Left cardiac atrium (tissue), 4 donors: ENCODE measurements at regions not wholly inside any gene's neighbourhood (a gene's known extent, or its start where the extent isn't known, plus 50 kb on each side); places are given as distances from the start of the nearest gene placed in this dataset.

Experiments used
- ATAC-seq, 2 donors: fragments of 200-7000 bp; cut with Tn5 transposase; one replicate each; pipeline ENCODE4 v1.9.1; 2020; ENCODE audit warnings: mild to moderate bottlenecking in 2 of 2, moderate library complexity in 2 of 2
- DNase-seq: peaks from one replicate; pipeline ENCODE4 v3.0.0-alpha.2; 2020
- intact Hi-C, 2 donors: fragments of 100-400 bp; cut with DNase I; formaldehyde crosslinking; loops; one replicate each; pipeline versions ENCODE4 v1.14.1 to v1.15.1; 2022 to 2023
- donor health status: DM: no; HTN: yes; CAD: no.
- donor health status: DM: no; HTN: yes; CAD: no; lungs with severe emphysema.
- donor health status: DM: yes; HTN: yes; CAD: no.
- donor health status: Dilated cardiomyopathy.

DNA sequence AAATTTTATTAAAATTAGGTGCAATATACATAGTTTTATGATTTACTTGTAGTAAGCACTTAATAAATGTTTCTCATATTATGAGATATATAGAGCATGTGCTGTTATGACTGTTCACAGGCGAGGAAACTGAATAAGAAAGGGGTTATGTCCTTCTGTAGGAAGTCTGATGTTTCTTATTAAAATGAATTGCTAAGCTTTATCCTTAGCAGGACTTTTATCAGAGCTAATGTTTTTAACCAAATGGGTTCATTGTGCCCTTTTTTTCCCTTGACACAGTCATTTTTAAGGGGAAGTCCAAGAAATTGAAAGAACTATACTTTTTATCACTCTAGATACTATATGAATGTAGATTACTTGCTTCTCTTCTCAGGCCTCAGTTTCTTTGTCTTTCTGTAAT is 285.2 kb downstream of the PTPRC start:
- ATAC-seq (no peak), DNase-seq (no peak)
- intact Hi-C loops: no loop called here

- no peak for DNase-seq
- no peak for ATAC-seq
- intact Hi-C loops: no loop called here
Measured at GRCh38 chr1:198925567-198925966, 286.7 kb downstream of the PTPRC start.

DNA sequence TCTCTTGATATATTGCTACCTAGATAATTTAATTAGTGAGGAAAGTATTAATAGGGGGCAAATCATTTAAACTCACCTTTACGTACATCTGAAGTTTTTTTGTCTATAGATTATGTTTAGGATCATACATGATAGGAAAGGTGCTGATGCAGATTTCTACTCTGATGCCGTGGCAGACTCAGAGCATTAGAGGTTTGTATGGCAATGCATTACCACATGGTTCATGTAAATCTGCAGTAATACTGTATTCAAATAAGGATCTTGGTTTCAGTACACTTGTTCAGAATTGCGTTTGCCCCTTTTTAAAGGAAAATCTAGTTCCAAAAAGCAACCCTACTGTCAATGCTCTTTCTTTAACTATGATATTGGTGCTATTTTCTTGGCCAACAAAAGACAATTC is 288.3 kb downstream of the PTPRC start:
- ATAC-seq: no peak
- DNase-seq: no peak
- intact Hi-C loops: no loop called here

DNA sequence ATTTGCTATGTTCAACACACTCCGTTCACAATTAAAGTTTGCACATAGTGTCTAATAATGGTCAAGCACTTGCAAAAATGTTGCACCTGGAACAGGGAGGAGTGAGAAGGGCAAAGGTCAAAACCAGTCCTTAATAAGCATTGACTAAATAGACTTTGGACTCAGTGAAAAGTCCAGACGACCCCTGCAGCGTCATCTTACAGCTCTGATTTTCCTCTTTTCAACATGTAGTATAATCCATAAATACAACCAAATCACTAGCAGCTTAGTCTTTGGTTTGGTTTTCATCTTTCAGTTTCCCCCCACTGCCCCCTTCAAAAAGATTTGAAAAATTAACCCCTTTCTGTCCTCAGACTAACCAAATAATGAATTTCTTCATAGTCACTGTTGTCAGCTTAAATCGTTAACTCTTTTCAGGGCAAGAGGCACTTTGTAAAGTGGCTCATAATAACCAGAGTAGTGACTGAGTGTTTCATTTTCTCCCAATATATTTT is 290.3 kb downstream of the PTPRC start:
- DNase-seq: no peak
- intact Hi-C loops: no loop called here
- ATAC-seq: no peak

DNA sequence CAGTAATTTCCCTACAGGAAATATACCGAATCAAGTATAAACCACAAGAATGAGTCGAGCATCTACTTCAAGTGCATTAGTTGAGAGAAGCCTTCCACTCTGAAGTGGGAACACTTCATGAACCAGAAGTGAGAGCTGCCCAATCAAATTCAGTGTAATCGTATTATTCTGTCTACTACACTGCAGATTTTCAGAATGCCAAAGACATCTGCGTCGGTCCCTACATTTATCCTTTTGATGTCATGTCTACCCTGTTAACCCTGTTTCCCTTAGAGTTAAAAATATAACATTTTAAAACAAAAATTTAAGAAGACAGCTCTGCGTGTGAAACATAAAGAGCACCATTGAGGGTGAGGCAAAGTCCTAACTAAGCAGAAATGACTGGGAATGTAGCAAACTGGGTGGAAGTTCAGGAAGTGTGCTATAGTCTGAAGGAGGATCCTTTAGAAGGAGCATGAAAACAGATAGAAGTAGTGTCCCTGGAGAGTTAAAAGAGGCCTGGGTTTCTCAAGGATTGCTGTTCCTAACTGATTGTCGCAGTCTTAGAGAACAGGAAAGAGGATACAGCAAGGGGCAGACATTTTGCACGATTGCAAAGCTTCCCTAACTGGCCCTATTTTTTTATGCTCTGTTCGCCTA is 291.2 kb downstream of the PTPRC start:
- DNase-seq (no peak), ATAC-seq (peak; percentile 53 to 69)
- intact Hi-C loops: no loop called here

- intact Hi-C loops: no loop called here
- ATAC-seq (no peak), DNase-seq (no peak)
Measured at GRCh38 chr1:198932351-198932991, 293.6 kb downstream of the PTPRC start.

GRCh38 chr1:198933515-198934222 is 294.8 kb downstream of the PTPRC start:
- DNase-seq (no peak), ATAC-seq (no peak)
- intact Hi-C loops: no loop called here

- no peak for DNase-seq
- no peak for ATAC-seq
- intact Hi-C loops: no loop called here
Measured at GRCh38 chr1:198934426-198934825, 295.6 kb downstream of the PTPRC start.

DNA sequence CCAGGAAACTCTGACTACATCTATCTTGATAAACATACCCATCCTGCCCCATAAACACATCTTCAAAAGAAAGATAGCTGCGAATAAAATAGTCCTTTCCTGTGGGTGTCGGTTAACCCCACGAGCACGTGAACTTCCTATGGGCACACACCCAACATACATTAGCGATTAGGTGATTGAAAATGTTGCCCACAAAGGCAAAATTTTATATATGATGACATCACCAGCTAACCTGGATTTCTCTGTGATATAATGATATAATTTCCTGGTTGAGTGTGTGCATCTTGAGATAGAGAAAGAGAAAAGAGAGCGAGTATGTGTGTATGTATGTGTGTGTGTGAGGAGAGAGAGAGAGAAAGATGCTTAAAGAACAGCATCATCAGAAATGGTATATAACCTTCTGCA is 296.1 kb downstream of the PTPRC start:
- no peak for ATAC-seq
- intact Hi-C loops: no loop called here

DNA sequence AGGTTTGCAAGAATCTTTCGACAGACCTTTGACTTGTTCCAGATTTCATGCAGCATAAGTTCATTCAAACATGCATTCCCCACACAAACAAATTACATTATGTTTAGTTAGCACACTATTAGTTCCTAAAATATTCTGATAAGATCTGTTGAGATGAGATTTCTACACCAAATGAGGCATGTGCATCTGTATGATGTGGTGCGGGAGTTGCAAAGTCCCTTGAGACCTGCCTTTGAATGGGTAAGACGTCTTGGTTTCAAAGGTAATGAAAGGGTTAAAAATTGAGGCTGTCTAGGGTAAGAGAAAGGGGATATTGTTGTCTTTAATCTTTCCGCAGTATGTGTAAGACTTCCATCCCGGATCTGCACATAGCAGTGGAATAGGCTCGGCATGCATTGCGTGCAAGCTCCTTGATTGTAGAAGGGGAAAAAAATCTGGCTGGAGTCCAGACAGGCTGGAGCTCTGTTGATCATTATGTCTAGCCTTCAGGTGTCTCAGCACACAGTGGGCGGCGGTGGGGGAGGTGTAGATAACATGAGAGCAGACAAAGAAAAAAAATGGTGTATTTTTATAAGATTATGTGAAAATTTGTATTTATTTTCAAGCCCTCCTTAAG is 296.6 kb downstream of the PTPRC start:
- ATAC-seq (peak; percentile 24 to 67), DNase-seq (peak; percentile 71)
- intact Hi-C loops: no loop called here

More for the DNA sequence above, 296.1 kb downstream of the PTPRC start:
- DNase-seq: no peak

DNA sequence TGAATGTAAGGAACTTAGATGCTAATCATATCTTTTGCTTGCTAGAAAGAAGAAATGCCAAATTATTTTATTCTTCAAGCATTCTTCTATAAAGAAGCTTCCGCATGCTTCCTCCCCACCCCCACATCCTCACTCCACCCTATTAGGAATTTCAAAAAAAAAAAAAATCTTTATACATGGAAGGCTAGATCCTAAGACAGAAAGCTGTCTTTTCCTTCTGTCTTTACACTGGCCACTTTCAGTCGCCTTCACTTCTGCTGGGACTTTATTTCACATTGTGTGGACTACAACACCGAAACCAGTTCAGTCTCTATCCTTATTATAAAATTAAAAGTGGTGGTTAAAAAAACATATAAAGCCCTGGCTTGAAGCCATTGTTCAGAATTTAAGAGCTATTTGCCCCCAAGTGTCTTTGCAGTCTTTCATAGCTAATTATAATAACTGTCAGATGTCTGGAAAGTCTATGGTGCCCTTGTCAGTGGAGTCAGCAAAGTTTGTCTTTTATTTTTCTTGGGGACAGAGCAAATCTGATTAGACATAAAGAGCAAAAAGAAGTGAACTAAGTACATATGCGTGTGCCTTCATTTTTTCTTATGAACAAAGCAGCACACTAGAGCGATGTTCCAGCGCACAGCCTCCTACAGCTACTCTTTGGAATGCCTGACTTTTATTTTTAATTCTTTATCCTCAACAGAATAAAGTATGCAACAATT is 297.7 kb downstream of the PTPRC start:
- intact Hi-C loops: no loop called here
- peak; percentile 53 to 71 for ATAC-seq
- no peak for DNase-seq

DNA sequence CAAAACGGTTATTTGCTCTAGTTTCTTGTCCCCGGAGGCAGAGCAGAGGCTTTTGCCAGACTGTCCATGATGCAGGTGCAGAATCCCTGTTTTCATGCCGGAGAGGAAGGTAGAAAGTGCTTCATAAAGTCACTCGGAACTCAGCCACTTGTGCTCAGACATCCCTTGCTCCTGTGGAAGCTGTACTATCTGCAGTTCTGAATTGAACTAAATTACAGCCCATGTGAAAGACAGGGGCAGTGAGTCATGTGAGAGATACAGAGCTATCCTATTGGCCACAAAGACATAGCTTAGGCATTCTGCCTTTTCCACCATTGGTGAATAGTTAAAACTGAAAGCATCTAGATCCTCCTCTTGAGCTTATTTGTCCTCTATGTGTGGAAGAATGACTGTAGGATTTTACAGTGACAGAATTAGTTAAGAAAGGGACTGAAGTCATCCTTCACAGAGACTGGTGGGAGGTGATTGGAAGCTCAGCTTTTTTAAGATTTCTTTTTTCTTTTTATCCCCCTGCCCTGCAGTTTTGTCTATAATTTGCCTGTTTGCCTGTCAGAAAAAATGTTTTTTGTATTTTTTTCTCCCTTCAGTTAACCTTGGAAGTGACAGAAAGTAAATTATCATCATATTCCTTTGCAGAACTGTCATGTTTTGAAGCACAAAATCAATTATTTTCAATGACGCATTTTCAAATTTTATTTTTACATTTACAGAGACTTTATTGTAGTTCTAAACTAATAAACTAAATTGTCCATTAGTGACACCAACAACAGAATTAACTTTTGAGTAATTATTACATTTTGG is 298.6 kb downstream of the PTPRC start:
- intact Hi-C loops: no loop called here
- peak; percentile 26 for DNase-seq

DNA sequence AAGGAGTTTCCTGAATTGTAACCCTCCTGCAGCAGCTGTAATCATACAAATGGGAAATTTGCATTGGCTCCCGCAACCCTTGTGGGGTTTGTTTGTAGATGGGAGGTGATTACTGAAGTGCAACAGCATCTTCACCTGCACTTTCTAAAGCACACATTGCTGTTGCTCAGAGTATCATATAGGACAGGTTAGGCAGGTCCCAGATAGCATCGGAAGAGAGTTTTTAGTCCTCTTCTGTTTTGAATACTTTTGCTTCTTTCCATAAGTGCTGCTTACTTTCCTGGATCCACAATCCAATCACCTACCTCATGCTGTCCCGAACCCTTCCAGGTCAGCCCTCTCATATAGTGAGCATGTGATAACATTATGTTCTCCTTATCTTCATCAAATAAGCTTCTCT is 300.4 kb downstream of the PTPRC start:
- no peak for DNase-seq
- intact Hi-C loops: no loop called here
- ATAC-seq: no peak

More for the DNA sequence above, 298.6 kb downstream of the PTPRC start:
- peak; percentile 98 to 99 for ATAC-seq

DNA sequence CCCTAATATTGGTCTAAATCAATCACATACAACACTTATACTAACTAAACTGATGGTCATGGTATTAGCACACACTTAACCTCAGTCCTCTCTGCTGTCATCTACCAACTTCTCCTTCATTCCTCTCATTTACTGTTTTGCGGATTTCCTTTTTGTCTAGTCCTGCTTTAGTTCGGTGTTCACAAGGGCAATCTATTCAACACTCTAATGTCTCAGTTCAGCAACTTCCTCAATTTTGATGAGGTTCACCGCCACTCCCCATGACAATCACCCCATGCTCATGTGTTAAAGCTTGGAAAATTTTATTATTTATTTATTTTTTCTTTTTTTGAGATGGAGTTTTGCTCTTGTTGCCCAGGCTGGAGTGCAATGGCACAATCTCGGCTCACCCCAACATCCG is 301.1 kb downstream of the PTPRC start:
- DNase-seq: no peak
- no peak for ATAC-seq
- intact Hi-C loops: no loop called here

DNA sequence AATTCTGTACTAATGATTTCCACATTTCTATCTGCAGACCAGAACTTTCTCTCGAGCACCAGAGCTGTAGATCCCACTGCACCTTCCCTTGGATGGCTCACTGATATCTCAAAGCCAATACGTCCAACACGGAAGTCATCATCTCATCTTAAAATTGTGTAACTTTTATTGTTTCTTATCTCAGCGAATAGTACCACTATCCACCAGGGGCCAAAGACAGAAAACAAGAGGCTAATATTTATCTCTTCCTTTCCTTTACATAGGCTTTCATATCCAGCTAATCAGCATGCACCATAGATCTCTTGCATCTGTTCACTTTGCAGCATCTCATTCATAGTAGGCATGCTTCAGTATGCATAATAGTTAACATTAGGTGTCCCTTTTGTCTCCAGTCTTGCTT is 303.6 kb downstream of the PTPRC start:
- ATAC-seq (no peak), DNase-seq (no peak)
- intact Hi-C loops: no loop called here

- intact Hi-C loops: no loop called here
- no peak for ATAC-seq
Measured at GRCh38 chr1:198943484-198944187, 304.8 kb downstream of the PTPRC start.

GRCh38 chr1:198947456-198947855 is 308.6 kb downstream of the PTPRC start:
- intact Hi-C loops: no loop called here
- DNase-seq: no peak
- no peak for ATAC-seq

More at GRCh38 chr1:198943484-198944187, 304.8 kb downstream of the PTPRC start:
- DNase-seq: no peak
